OCI-LY3 (cell line): ENCODE measurements at regions not wholly inside any gene's neighbourhood (a gene's known extent, or its start where the extent isn't known, plus 50 kb on each side); places are given as distances from the start of the nearest gene placed in this dataset.

Experiments
- H2AFZ ChIP-seq: fragments of 200-600, 300-600 bp; shearing (Covaris generic); 2 replicates; pipeline ENCODE4 v1.6.0; 2014; ENCODE audit warnings: antibody characterized with exemption, low read depth, low read length
- H3K27ac ChIP-seq: fragments of 200-600, 300-600 bp; sonication (generic); 2 replicates; pipeline ENCODE4 v1.5.1; 2014; ENCODE audit warnings: mild to moderate bottlenecking, low read length, moderate library complexity, mixed read lengths
- H3K27me3 ChIP-seq: fragments of 200-600, 300-600 bp; sonication (generic); 2 replicates; pipeline ENCODE4 v1.6.1; 2014; ENCODE audit warnings: low read depth, low read length, mixed read lengths
- H3K36me3 ChIP-seq: fragments of 200-600, 300-600 bp; sonication (generic); replicated peaks from 2 replicates; pipeline ENCODE3; 2014; ENCODE audit warnings: low read depth, low read length, mixed read lengths
- H3K4me1 ChIP-seq: fragments of 300-600, 200-600 bp; sonication (generic); 2 replicates; pipeline ENCODE4 v1.6.1; 2014; ENCODE audit warnings: low read length, mixed read lengths
- H3K4me2 ChIP-seq: fragments of 200-600, 300-600 bp; sonication (generic); 2 replicates; pipeline ENCODE4 v1.6.1; 2014; ENCODE audit warnings: low read length, mixed read lengths
- H3K4me3 ChIP-seq: fragments of 300-600, 200-600 bp; sonication (generic); 2 replicates; pipeline ENCODE4 v1.5.1; 2014; ENCODE audit warnings: antibody characterized with exemption, mild to moderate bottlenecking, low read length, moderate library complexity
- H3K79me2 ChIP-seq: fragments of 300-600, 200-600 bp; shearing (Covaris generic); 2 replicates; pipeline ENCODE4 v1.6.1; 2014; ENCODE audit warnings: mild to moderate bottlenecking, low read length, mixed read lengths
- H3K9ac ChIP-seq: fragments of 300-600, 200-600 bp; shearing (Covaris generic); 2 replicates; pipeline ENCODE4 v1.6.0; 2014; ENCODE audit warnings: mild to moderate bottlenecking, low read length, moderate library complexity
- H3K9me3 ChIP-seq: fragments of 200-600, 300-600 bp; shearing (Covaris generic); 2 replicates; pipeline ENCODE4 v1.6.1; 2014; ENCODE audit warnings: low read length, mixed read lengths; ENCODE audit not compliant: insufficient read depth
- H4K20me1 ChIP-seq: fragments of 200-600, 300-600 bp; sonication (generic); 2 replicates; pipeline ENCODE4 v1.6.1; 2016; ENCODE audit warnings: low read length, mixed read lengths; ENCODE audit not compliant: insufficient read depth
- CTCF ChIP-seq: fragments of 200-600, 300-600 bp; sonication (generic); IDR thresholded peaks from 2 replicates; pipeline ENCODE4 v1.5.1; 2014; ENCODE audit warnings: antibody characterized with exemption, low read length, low read depth
- EZH2phosphoT487 ChIP-seq: fragments of 200-600 bp; shearing (Covaris generic); IDR thresholded peaks from 2 replicates; pipeline ENCODE4 v1.6.1; 2018; ENCODE audit warnings: antibody characterized with exemption, mixed run types, low read depth

- Histone ChIP-seq H3K27me3 (no peaks in the 10 kb centered on the region), H3K4me3 (no peak overlapping the region), H3K27ac (no peak overlapping the region), H3K9ac (no peak overlapping the region), H3K36me3 (no peaks in the 10 kb centered on the region), H3K4me1 (no peaks in the 10 kb centered on the region), H4K20me1 (no peaks in the 10 kb centered on the region), H3K4me2 (no peak overlapping the region), H2AFZ (no peak overlapping the region), H3K9me3 (no peaks in the 10 kb centered on the region), H3K79me2 (no peaks in the 10 kb centered on the region)
- TF ChIP-seq EZH2phosphoT487 (no peak), CTCF (no peak)
Measured at GRCh38 chr1:65593516-65593915, 173.0 kb downstream of the LEPR start.

DNA sequence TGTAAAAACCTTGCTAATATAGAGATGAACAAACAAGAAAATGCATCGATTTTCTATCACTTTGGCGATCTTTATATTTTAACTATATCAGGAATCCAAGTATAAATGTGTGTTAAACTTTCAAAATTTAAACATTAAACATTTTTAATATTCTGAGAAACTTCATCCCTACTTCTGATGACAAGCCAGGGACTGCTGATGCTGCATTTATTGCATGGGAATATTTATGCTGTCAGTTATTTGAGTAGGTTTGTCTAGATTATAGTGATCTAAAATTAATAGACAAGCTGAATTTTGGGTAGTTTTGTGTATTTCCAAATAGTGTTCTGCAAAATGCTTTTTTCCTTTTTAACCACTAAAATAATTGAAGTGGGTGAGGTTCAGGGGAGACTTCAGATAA is 175.3 kb downstream of the LEPR start:
- Histone ChIP-seq H3K4me2 (no peak overlapping the region), H2AFZ (no peak overlapping the region), H3K27ac (no peak overlapping the region), H3K79me2 (no peaks in the 10 kb centered on the region), H3K9ac (no peak overlapping the region), H3K36me3 (no peaks in the 10 kb centered on the region), H3K4me1 (no peaks in the 10 kb centered on the region), H3K27me3 (no peaks in the 10 kb centered on the region), H4K20me1 (no peaks in the 10 kb centered on the region), H3K9me3 (no peaks in the 10 kb centered on the region), H3K4me3 (no peak overlapping the region)
- TF ChIP-seq EZH2phosphoT487 (no peak), CTCF (no peak)

- H3K4me2 ChIP-seq: no peak overlapping the region
- no peak overlapping the region for H2AFZ ChIP-seq
- no peaks in the 10 kb centered on the region for H3K79me2 ChIP-seq
- H3K9me3 ChIP-seq: no peaks in the 10 kb centered on the region
- no peaks in the 10 kb centered on the region for H3K4me1 ChIP-seq
- H3K27ac ChIP-seq: no peak overlapping the region
- H4K20me1 ChIP-seq: no peaks in the 10 kb centered on the region
- TF ChIP-seq CTCF (no peak), EZH2phosphoT487 (no peak)
- H3K36me3 ChIP-seq: no peaks in the 10 kb centered on the region
- H3K4me3 ChIP-seq: no peak overlapping the region
- no peak overlapping the region for H3K9ac ChIP-seq
- no peaks in the 10 kb centered on the region for H3K27me3 ChIP-seq
Measured at GRCh38 chr1:65596768-65597167, 176.3 kb downstream of the LEPR start.

DNA sequence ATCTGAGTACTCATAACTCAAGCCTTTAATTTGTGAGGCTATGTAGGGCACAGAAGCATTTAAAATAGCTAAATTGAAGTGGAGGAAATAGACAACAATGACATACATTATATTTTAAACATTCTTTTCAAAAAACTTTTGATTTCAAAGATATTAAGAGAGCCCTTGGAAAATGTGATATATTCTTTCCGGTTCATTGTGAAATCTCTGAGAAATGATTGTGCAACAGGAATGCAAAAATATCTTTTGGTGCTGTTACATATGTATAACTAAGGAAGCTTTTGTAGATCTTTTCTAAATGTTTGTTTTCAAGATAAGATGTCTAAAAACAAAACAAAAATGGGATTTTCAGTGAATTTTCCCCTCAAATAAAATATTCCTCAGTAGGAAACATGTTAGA is 185.2 kb downstream of the LEPR start:
- Histone ChIP-seq H2AFZ (no peak overlapping the region), H3K9me3 (no peaks in the 10 kb centered on the region), H4K20me1 (no peaks in the 10 kb centered on the region), H3K4me1 (no peaks in the 10 kb centered on the region), H3K36me3 (no peaks in the 10 kb centered on the region), H3K9ac (no peak overlapping the region), H3K4me3 (no peak overlapping the region), H3K79me2 (no peaks in the 10 kb centered on the region), H3K27me3 (no peaks in the 10 kb centered on the region), H3K4me2 (no peak overlapping the region), H3K27ac (no peak overlapping the region)
- TF ChIP-seq CTCF: no peak
- TF ChIP-seq EZH2phosphoT487: no peak
